OCI-LY3 (cell line): ENCODE measurements at regions not wholly inside any gene's neighbourhood (a gene's known extent, or its start where the extent isn't known, plus 50 kb on each side); places are given as distances from the start of the nearest gene placed in this dataset.

Experiments
- EZH2phosphoT487 ChIP-seq: fragments of 200-600 bp; shearing (Covaris generic); IDR thresholded peaks from 2 replicates; pipeline ENCODE4 v1.6.1; 2018; ENCODE audit warnings: antibody characterized with exemption, mixed run types, low read depth
- TF ChIP-seq, protein P1 (sequence below): fragments of 200-600, 300-600 bp; sonication (generic); IDR thresholded peaks from 2 replicates; pipeline ENCODE4 v1.5.1; 2014; ENCODE audit warnings: antibody characterized with exemption, low read length, low read depth

- TF ChIP-seq, protein P1, sequence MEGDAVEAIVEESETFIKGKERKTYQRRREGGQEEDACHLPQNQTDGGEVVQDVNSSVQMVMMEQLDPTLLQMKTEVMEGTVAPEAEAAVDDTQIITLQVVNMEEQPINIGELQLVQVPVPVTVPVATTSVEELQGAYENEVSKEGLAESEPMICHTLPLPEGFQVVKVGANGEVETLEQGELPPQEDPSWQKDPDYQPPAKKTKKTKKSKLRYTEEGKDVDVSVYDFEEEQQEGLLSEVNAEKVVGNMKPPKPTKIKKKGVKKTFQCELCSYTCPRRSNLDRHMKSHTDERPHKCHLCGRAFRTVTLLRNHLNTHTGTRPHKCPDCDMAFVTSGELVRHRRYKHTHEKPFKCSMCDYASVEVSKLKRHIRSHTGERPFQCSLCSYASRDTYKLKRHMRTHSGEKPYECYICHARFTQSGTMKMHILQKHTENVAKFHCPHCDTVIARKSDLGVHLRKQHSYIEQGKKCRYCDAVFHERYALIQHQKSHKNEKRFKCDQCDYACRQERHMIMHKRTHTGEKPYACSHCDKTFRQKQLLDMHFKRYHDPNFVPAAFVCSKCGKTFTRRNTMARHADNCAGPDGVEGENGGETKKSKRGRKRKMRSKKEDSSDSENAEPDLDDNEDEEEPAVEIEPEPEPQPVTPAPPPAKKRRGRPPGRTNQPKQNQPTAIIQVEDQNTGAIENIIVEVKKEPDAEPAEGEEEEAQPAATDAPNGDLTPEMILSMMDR, result no peak
- TF ChIP-seq EZH2phosphoT487, result no peak
These were observed 258.6 kb upstream of the TMEM132C start for GRCh38 chr12:128008341-128008740.
